ENCODE measurements at regions not wholly inside any gene's neighbourhood (a gene's known extent, or its start where the extent isn't known, plus 50 kb on each side); places are given as distances from the start of the nearest gene placed in this dataset.
A peak's percentile ranks its signal among the peaks of the same experiment; 100 is the strongest.
"Not testable (repeated sequence)": the region's sequence is repeated elsewhere in the genome, so short reads cannot be mapped to it uniquely, and the experiment has no call there.

DNA sequence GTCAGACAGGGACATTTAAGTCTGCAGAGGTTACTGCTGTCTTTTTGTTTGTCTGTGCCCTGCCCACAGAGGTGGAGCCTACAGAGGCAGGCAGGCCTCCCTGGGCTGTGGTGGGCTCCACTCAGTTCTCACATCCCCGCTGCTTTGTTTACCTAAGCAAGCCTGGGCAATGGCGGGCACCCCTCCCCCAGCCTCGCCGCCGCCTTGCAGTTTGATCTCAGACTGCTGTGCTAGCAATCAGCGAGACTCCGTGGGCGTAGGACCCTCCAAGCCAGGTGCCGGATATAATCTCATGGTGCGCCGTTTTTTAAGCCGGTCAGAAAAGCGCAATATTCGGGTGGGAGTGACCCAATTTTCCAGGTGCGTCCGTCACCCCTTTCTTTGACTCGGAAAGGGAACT lies 264.3 kb upstream of the KYNU start:
- not testable (repeated sequence) for H3K27me3 ChIP-seq (ENCODE audit: control insufficient read depth, insufficient read depth, low read length); H3K36me3 ChIP-seq (ENCODE audit: control insufficient read depth, insufficient read depth, low read length); H3K9me3 ChIP-seq (replicated peaks; ENCODE audit: control insufficient read depth, low read depth, low read length); H3K27ac ChIP-seq (ENCODE audit: low read length); H3K4me3 ChIP-seq (ENCODE audit: low read length); DNase-seq; H3K4me1 ChIP-seq (ENCODE audit: control insufficient read depth, insufficient read depth, low read length)
- 95% methylated on average over 12 of the region's 17 CpGs for WGBS (ENCODE audit: insufficient coverage)

DNA sequence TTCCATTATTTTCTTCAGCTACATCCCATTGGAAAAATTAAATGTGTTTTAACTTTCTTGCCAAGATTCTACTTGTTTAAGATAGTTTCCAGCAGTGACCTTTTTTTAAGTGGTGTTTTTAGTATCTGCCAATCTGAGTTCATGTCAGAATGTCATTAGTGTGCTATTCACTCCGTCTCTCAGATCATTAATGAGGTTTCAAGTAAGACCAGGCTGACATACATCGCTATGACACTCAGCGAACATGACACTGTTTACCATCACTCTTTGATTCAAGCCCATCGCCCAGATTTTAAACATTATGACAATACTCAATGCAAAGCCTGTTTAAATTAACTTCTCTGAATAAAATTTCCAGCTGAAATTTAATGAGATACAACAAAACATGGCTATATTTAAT lies 272.0 kb upstream of the KYNU start:
- no peaks in the 10 kb centered on the region for H3K4me1 ChIP-seq (ENCODE audit: control insufficient read depth, insufficient read depth, low read length)
- no peak overlapping the region for H3K27ac ChIP-seq (ENCODE audit: low read length)
- H3K4me3 ChIP-seq (ENCODE audit: low read length) = no peak overlapping the region
- H3K9me3 ChIP-seq (replicated peaks; ENCODE audit: control insufficient read depth, low read depth, low read length) = no peaks in the 10 kb centered on the region
- no peaks in the 10 kb centered on the region for H3K27me3 ChIP-seq (ENCODE audit: control insufficient read depth, insufficient read depth, low read length)
- 25% methylated on average over 3 of the region's 4 CpGs for WGBS (ENCODE audit: insufficient coverage)
- DNase-seq = peak; percentile 27
- no peaks in the 10 kb centered on the region for H3K36me3 ChIP-seq (ENCODE audit: control insufficient read depth, insufficient read depth, low read length)

DNA sequence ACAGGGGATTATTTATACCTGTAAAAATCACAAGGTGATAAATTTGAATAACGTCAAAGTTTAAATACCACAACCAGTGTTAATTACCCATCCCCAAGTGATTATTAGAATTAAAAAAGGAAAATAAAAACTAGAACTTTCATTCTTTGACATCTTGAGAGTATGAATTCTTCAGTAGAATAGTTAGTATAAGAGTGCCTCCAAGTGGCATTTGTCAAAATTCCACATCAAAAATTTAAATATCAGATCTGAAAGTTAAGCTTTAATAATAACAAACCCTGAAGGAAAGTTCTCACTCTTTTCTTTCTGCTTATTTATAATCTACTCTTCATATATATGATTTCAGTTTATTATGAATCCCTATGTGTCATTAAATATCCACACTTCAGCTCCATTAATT lies 273.7 kb upstream of the KYNU start:
- no peak overlapping the region for H3K4me3 ChIP-seq (ENCODE audit: low read length)
- WGBS (ENCODE audit: insufficient coverage) = no CpG with 5 or more reads among the region's 1 CpG
- no peaks in the 10 kb centered on the region for H3K36me3 ChIP-seq (ENCODE audit: control insufficient read depth, insufficient read depth, low read length)
- no peaks in the 10 kb centered on the region for H3K9me3 ChIP-seq (replicated peaks; ENCODE audit: control insufficient read depth, low read depth, low read length)
- H3K27ac ChIP-seq (ENCODE audit: low read length) = no peak overlapping the region
- no peaks in the 10 kb centered on the region for H3K4me1 ChIP-seq (ENCODE audit: control insufficient read depth, insufficient read depth, low read length)
- peak; percentile 21 for DNase-seq
- no peaks in the 10 kb centered on the region for H3K27me3 ChIP-seq (ENCODE audit: control insufficient read depth, insufficient read depth, low read length)

DNA sequence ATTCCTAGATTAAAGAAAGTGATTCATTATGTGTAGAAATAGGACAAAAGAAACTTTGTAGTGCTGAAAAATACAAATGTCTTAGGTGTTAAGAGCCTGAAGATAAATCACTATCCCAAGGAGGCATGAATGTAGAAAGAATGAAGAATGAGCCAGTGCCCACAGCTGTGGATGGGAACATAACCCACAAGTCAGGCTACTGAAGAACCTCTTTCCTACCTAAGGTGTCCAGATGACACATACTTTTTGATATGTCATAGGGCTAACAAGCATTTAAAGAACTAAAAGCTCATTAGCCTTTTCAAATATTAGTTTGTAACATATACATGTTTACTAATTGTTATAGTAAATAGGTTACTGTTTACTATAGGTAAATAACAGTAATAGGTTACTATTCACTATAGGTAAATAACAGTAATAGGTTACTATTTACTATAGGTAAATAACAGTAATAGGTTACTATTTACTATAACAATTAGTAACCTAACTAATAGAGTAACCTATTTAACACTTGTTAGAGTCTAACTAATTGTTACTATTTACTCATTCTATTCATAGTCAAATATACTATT lies 275.0 kb upstream of the KYNU start:
- no peaks in the 10 kb centered on the region for H3K4me1 ChIP-seq (ENCODE audit: control insufficient read depth, insufficient read depth, low read length)
- no peaks in the 10 kb centered on the region for H3K27me3 ChIP-seq (ENCODE audit: control insufficient read depth, insufficient read depth, low read length)
- no peak overlapping the region for H3K27ac ChIP-seq (ENCODE audit: low read length)
- no peak overlapping the region for H3K4me3 ChIP-seq (ENCODE audit: low read length)
- no peaks in the 10 kb centered on the region for H3K9me3 ChIP-seq (replicated peaks; ENCODE audit: control insufficient read depth, low read depth, low read length)
- no peaks in the 10 kb centered on the region for H3K36me3 ChIP-seq (ENCODE audit: control insufficient read depth, insufficient read depth, low read length)
- DNase-seq = no peak

DNA sequence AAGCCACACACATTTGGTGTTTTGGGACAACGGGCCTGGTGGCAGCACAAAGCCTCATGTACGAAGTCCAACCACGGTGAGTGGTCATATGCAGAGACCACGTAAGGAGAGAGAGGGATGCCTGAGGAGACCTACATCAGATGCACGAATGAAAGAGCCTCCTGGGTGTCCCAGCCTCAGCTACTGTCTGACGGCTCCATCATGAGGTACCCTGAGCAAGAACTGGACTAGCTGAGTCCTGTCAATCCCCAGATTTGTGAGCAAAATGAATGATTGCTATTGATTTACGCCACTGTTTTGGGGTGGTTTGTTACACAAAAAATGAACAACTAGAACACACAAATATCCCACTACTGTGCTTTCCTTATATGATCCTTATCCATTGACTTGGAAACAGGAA lies 275.7 kb upstream of the KYNU start:
- WGBS (ENCODE audit: insufficient coverage) = 85% methylated on average over 6 of the region's 7 CpGs
- H3K4me3 ChIP-seq (ENCODE audit: low read length) = no peak overlapping the region
- no peak overlapping the region for H3K27ac ChIP-seq (ENCODE audit: low read length)
- no peaks in the 10 kb centered on the region for H3K36me3 ChIP-seq (ENCODE audit: control insufficient read depth, insufficient read depth, low read length)
- DNase-seq = no peak
- H3K4me1 ChIP-seq (ENCODE audit: control insufficient read depth, insufficient read depth, low read length) = no peaks in the 10 kb centered on the region
- no peaks in the 10 kb centered on the region for H3K9me3 ChIP-seq (replicated peaks; ENCODE audit: control insufficient read depth, low read depth, low read length)
- no peaks in the 10 kb centered on the region for H3K27me3 ChIP-seq (ENCODE audit: control insufficient read depth, insufficient read depth, low read length)

DNA sequence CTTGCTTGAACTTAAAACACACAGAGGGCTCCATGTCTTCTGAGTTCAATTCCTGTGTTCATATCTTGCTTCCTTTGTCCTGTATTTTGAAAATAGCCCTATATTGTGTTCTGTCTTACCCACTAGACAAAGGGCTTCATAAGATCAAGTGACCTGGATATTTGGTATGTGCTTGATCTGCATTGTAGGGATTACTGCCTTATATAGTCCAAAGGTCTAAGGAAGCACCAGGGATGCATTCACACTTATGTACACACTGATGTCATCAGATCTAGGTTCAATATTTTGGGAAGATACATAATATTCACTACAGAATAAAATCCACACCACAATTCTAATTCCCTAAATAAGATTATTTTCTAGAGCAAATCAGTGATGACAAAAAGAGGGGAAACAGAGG lies 278.0 kb upstream of the KYNU start:
- Histone ChIP-seq H3K9me3 (replicated peaks; ENCODE audit: control insufficient read depth, low read depth, low read length) (no peaks in the 10 kb centered on the region), H3K4me3 (ENCODE audit: low read length) (no peak overlapping the region), H3K27me3 (ENCODE audit: control insufficient read depth, insufficient read depth, low read length) (no peaks in the 10 kb centered on the region), H3K36me3 (ENCODE audit: control insufficient read depth, insufficient read depth, low read length) (no peaks in the 10 kb centered on the region), H3K4me1 (ENCODE audit: control insufficient read depth, insufficient read depth, low read length) (no peaks in the 10 kb centered on the region), H3K27ac (ENCODE audit: low read length) (no peak overlapping the region)
- no peak for DNase-seq

DNA sequence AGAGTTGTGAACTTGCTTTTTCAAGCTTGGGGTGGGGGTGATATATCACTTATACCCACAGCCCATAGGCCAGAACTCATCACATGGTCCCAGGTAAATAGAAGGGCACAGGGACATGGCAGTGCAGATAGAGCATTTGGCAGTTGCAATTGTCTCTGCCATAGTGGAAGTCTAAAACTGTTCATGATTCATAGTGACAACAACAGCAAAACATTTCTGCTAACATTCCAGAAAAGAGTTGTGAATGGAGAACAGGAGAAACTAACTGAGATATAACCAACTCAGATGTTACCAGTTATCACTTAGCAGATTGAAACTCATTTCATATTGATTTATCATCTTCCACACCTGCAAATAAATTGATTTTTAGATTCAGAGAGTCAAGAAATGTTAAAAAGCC lies 278.6 kb upstream of the KYNU start:
- Histone ChIP-seq H3K4me3 (ENCODE audit: low read length) (no peak overlapping the region), H3K4me1 (ENCODE audit: control insufficient read depth, insufficient read depth, low read length) (no peaks in the 10 kb centered on the region), H3K27ac (ENCODE audit: low read length) (no peak overlapping the region), H3K36me3 (ENCODE audit: control insufficient read depth, insufficient read depth, low read length) (no peaks in the 10 kb centered on the region), H3K9me3 (replicated peaks; ENCODE audit: control insufficient read depth, low read depth, low read length) (no peaks in the 10 kb centered on the region), H3K27me3 (ENCODE audit: control insufficient read depth, insufficient read depth, low read length) (no peaks in the 10 kb centered on the region)
- DNase-seq = no peak

DNA sequence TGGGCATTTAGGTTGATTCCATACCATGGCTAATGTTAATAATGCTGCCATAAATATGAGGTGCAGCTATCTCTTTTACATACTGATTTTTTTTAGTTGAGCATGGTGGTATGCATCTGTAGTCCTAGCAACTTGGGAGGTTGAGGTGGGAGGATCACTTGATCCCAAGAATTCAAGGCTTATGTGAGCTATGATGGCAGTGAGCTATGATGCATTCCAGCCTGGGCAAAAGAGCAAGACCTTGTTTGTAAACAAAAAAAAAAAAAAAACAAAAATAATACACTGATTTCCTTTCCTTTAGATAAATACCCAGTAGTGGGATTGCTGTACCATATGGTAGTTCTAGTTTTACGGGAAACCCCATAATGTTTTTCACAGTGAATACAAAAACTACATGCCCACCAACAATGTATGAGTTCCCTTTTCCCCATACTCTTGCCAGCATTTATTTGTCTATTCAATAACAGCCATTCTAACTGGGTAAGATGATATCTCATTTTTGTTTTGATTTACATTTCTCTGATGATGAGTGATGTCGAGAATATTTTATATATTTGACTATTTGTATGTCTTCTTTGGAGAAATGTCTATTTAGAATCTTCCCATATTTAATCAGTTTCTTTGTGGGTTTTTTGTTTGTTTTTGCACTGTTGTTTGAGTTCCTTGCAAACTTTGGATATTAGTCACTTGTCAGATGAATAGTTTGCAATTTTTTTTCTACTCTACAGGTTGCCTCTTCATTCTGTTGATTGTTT lies 281.0 kb upstream of the KYNU start:
- no peaks in the 10 kb centered on the region for H3K27me3 ChIP-seq (ENCODE audit: control insufficient read depth, insufficient read depth, low read length)
- H3K9me3 ChIP-seq (replicated peaks; ENCODE audit: control insufficient read depth, low read depth, low read length) = no peaks in the 10 kb centered on the region
- DNase-seq = no peak
- H3K4me3 ChIP-seq (ENCODE audit: low read length) = no peak overlapping the region
- H3K4me1 ChIP-seq (ENCODE audit: control insufficient read depth, insufficient read depth, low read length) = no peaks in the 10 kb centered on the region
- H3K27ac ChIP-seq (ENCODE audit: low read length) = no peak overlapping the region
- no peaks in the 10 kb centered on the region for H3K36me3 ChIP-seq (ENCODE audit: control insufficient read depth, insufficient read depth, low read length)
- WGBS (ENCODE audit: insufficient coverage) = no CpG with 5 or more reads among the region's 2 CpGs

DNA sequence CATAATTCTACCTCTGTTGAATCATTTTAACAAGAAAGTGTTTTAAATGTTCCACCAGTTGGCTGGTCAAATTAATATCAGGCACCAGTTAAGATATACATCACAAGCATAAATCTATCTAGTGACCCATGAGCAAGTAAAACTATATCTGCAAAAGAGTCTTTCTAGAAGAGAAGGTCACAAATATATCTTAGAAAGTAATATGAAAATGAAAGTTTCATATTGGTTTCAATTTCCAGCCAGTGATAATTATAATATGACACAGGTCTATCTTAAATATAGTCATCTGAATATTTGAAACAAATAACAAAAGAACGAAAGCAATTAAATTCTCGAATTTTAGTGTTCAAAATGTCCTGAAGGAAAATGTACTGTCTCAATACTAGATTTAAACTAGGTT lies 282.5 kb upstream of the KYNU start:
- H3K27ac ChIP-seq (ENCODE audit: low read length) = no peak overlapping the region
- no peaks in the 10 kb centered on the region for H3K9me3 ChIP-seq (replicated peaks; ENCODE audit: control insufficient read depth, low read depth, low read length)
- H3K4me3 ChIP-seq (ENCODE audit: low read length) = no peak overlapping the region
- no peaks in the 10 kb centered on the region for H3K27me3 ChIP-seq (ENCODE audit: control insufficient read depth, insufficient read depth, low read length)
- DNase-seq = no peak
- no peaks in the 10 kb centered on the region for H3K4me1 ChIP-seq (ENCODE audit: control insufficient read depth, insufficient read depth, low read length)
- no CpG with 5 or more reads among the region's 2 CpGs for WGBS (ENCODE audit: insufficient coverage)
- no peaks in the 10 kb centered on the region for H3K36me3 ChIP-seq (ENCODE audit: control insufficient read depth, insufficient read depth, low read length)

DNA sequence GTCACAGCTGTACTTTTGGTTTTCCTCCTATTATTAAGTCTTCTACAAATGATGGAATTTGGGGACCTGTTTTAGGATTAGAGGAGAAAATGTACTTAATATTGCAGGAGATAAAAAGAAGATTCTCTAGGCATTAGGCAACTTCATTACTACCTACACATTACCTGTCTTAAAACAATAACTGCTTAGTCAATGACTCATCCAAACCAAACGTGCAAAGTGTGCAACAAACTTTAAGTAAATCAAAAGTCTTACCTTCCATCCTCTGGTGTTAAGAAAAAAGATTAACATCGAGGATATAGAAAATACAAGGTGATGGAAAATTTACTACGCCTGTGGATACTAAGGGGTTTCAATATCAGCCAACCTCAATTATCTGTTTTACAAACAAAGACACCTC lies 285.3 kb upstream of the KYNU start:
- no peaks in the 10 kb centered on the region for H3K9me3 ChIP-seq (replicated peaks; ENCODE audit: control insufficient read depth, low read depth, low read length)
- no CpG with 5 or more reads among the region's 3 CpGs for WGBS (ENCODE audit: insufficient coverage)
- no peak overlapping the region for H3K27ac ChIP-seq (ENCODE audit: low read length)
- no peak overlapping the region for H3K4me3 ChIP-seq (ENCODE audit: low read length)
- H3K27me3 ChIP-seq (ENCODE audit: control insufficient read depth, insufficient read depth, low read length) = no peaks in the 10 kb centered on the region
- DNase-seq = no peak
- H3K4me1 ChIP-seq (ENCODE audit: control insufficient read depth, insufficient read depth, low read length) = no peaks in the 10 kb centered on the region
- no peaks in the 10 kb centered on the region for H3K36me3 ChIP-seq (ENCODE audit: control insufficient read depth, insufficient read depth, low read length)

DNA sequence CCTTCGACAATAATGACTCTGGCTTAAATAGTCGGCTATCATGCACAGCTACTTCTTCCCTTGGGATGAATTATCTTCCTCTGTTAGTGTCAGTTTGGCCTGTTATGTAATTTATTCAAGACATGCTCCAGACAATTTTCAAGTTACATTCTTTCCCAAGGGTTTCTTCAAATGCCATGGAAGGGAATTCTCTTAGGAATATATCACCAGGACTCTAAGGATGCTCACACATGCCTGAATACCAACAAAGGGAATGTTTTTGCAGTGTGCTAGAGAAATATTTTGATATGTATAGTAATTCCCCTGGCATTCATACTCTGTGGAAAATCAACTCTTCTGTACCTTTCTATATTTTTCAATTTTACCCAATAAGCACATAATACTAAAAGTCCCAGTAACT lies 286.0 kb upstream of the KYNU start:
- no peaks in the 10 kb centered on the region for H3K27me3 ChIP-seq (ENCODE audit: control insufficient read depth, insufficient read depth, low read length)
- no peaks in the 10 kb centered on the region for H3K9me3 ChIP-seq (replicated peaks; ENCODE audit: control insufficient read depth, low read depth, low read length)
- no peak overlapping the region for H3K27ac ChIP-seq (ENCODE audit: low read length)
- no peak overlapping the region for H3K4me3 ChIP-seq (ENCODE audit: low read length)
- H3K36me3 ChIP-seq (ENCODE audit: control insufficient read depth, insufficient read depth, low read length) = no peaks in the 10 kb centered on the region
- DNase-seq = no peak
- no peaks in the 10 kb centered on the region for H3K4me1 ChIP-seq (ENCODE audit: control insufficient read depth, insufficient read depth, low read length)
- no CpG with 5 or more reads among the region's 2 CpGs for WGBS (ENCODE audit: insufficient coverage)
